CD4-positive, alpha-beta T cell treated with Interleukin-4 for 1 hour (primary cell): ENCODE measurements at regions not wholly inside any gene's neighbourhood (a gene's known extent, or its start where the extent isn't known, plus 50 kb on each side); places are given as distances from the start of the nearest gene placed in this dataset.
A peak's percentile ranks its signal among the peaks of the same experiment; 100 is the strongest.
"Not testable (repeated sequence)": the region's sequence is repeated elsewhere in the genome, so short reads cannot be mapped to it uniquely, and the experiment has no call there.

Experiments
- DNase-seq, 2 donors: peaks; one replicate each; pipeline ENCODE4 v3.0.0-alpha.2; 2020 to 2022

- no peak for DNase-seq
These were observed 627.6 kb upstream of the PHF14 start for GRCh38 chr7:10346032-10346431.

DNA sequence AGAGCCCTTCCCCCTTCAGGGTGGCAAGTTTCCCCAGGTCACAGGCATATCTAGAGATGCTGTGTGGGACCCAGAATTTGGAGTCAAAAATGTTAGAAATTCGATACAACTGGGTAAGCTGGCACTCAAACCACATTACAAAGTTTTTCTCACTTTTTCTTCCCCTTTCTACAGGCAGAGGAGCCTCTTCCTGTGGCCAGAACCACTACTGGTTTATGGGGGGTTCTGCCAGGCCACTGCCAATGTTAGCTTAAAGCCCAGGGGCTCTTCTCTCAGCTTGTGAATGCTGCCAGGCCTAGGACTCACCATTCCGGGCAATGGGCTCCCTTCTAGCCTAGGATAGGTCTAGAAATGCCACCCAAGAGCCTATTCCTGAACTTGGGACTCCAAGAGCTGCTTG, 617.9 kb upstream of the PHF14 start:
- DNase-seq = no peak

DNA sequence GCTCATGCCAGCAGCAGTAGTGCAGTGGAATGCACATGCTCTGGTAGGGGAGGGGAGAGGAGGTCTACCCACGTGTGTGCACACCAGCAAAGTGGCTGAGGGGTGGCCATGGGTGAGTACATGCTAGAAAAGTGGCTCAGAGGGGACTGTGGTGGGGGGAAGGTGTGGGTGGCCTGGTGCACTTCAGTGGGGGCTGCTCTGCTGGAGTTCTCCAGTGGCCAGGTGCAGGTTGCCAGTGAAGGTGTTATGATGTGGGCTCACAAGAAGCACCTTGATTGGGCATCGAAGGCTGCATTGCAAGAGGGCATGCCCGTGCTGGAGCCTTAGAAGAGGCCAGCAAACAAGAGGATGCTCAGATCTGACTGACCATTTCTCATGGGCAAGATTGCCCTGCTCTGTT, 613.6 kb upstream of the PHF14 start:
- no peak for DNase-seq

DNA sequence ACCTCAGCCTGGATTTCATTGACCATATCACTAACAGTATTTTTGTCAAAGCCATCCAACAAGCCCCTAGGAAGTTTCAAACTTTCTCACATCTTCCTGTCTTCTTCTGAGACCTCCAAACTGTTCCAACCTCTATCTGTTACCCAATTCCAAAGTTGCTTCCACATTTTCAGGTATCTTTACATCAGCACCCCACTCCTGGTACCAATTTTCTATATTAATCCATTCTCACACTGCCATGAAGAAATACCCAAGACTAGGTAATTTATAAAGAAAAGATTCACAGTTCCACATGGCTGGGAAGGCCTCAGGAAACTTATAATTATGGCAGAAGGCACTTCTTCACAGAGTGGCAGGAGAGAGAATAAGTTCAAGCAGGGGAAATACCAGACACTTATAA, 571.9 kb upstream of the PHF14 start:
- no peak for DNase-seq

DNA sequence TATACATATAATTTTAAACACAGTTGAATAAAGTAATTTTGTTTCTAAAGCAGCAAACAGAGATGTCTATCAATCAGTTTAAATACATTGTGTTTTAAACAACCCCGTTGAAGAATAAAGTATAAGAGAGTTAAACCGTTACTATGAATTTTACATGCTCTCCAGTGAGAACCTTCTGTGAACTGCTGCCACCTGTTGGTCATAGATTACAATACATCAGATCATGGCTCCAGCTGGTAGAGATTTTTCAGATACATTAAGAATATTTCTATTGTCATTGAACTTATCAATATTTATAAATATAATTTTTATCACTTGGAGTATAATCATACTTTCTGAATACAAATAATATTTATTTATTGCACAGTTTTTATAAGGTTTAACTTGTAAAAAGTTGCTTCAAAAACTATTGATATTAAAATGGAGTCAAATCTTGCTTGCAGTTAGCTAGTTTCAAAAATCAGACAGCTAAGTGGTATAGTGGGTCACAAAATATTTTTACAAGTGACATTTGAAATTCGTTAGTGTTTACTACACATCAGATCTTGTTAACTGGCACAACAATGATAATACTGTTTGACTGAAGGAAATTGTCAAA, 561.2 kb upstream of the PHF14 start:
- peak in 1 of 2 donors; percentile 25 for DNase-seq

GRCh38 chr7:10418985-10419384, 554.7 kb upstream of the PHF14 start:
- DNase-seq = no peak

DNA sequence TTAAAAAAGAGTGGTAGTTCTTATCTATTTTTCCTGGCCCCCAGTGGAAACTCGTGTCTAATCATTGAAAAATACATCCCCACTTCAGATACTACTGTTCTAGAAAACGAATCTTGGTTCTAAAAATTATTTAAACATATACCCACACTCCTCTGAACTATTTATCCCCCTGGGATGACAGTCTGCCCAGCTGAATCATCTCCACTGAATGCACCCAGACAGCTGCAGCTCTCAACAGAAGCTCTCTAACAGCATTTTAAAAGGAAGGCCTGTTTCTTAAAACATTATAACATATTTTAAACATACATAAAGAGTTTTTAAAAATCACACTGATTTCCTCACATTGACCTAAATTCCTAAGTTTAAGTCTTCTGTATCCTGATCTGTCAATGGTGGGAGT, 544.6 kb upstream of the PHF14 start:
- DNase-seq = no peak

- no peak for DNase-seq
These were observed 544.2 kb upstream of the PHF14 start for GRCh38 chr7:10429511-10429910.

- no peak for DNase-seq
These were observed 537.4 kb upstream of the PHF14 start for GRCh38 chr7:10436302-10436701.

DNA sequence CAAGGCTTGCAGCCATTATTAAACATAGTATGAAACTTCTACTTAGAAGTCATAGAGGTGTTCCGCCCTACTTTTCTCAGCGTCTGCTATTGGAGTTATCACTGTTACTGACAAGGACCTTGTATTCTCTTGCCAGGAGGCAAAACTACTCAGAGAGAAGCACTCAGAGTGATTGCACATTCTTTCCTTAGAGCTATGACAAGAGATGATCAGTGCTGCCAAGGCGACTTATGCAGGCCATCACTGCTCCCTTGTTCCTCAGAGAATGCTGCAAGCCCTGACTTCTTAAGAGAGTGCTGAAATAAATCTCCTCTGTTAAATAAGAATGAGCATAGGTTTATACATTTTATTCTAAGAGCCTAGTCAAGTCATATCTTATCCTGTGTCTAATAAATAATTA, 534.6 kb upstream of the PHF14 start:
- no peak for DNase-seq

DNA sequence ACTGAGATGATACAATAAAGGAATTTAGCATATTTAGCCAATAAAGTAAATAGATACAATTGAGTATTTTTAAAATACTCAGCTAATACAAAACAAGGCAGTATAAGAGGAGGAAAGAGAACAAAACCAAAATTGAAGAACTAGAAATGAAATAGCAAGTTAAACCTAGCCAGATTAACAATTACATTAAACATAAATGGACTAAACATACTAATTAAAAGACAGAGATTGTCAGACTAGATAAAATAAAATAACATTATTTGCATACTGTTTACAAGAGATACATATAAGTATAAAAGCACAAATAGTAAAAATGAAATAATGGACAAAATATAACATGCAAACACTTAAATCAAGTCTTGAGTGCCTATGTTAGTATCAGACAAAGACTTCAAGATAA, 517.7 kb upstream of the PHF14 start:
- DNase-seq = no peak

DNA sequence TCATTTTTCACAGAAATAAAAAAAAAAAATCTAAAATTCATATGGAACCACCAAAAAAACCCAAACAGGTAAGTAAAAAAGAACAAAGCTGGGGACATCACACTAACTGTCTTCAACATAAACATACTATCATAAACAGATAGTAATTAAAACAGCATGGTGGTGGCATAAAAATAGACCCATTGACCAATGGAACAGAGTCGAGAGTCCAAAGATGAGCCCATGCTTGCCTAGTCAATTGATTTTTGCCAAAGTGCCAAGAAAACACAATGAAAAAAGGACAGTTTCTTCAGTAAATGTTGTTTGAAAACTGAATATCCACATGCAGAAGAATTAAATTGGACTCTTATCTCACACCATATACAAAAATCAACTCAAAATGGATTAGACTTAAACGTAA, 513.2 kb upstream of the PHF14 start:
- DNase-seq = no peak

DNA sequence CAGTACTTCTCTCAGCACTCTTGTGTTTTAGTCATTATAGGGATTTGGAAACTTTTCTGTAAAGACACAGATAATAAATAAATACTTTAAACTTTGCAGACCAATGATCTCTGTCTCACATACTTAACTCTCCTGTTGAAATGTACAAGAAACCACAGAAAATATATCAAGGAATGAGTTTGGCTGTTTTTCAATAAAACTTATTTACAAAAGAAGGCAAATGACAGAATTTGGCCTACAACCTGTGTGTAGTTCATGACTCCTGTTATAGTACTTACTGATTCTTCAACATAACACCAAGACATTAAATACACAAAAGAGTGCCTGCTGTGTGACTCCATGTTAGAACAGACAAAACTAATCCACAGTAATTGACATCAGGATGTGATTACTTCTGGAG, 510.0 kb upstream of the PHF14 start:
- no peak for DNase-seq

DNA sequence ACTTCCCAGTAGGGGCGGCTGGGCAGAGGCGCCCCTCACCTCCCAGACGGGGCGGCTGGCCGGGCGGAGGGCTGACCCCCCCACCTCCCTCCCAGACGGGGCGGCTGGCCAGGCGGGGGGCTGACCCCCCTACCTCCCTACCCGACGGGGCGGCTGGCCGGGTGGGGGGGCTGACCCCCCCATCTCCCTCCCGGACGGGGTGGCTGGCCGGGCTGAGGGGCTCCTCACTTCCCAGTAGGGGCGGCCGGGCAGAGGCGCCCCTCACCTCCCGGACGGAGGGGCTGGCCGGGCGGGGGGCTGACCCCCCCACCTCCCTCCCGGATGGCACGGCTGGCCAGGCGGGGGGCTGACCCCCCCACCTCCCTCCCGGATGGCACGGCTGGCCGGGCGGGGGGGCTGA, 508.1 kb upstream of the PHF14 start:
- not testable (repeated sequence) for DNase-seq

- DNase-seq = no peak
These were observed 504.8 kb upstream of the PHF14 start for GRCh38 chr7:10468908-10469307.

- no peak for DNase-seq
These were observed 504.2 kb upstream of the PHF14 start for GRCh38 chr7:10469476-10469875.

DNA sequence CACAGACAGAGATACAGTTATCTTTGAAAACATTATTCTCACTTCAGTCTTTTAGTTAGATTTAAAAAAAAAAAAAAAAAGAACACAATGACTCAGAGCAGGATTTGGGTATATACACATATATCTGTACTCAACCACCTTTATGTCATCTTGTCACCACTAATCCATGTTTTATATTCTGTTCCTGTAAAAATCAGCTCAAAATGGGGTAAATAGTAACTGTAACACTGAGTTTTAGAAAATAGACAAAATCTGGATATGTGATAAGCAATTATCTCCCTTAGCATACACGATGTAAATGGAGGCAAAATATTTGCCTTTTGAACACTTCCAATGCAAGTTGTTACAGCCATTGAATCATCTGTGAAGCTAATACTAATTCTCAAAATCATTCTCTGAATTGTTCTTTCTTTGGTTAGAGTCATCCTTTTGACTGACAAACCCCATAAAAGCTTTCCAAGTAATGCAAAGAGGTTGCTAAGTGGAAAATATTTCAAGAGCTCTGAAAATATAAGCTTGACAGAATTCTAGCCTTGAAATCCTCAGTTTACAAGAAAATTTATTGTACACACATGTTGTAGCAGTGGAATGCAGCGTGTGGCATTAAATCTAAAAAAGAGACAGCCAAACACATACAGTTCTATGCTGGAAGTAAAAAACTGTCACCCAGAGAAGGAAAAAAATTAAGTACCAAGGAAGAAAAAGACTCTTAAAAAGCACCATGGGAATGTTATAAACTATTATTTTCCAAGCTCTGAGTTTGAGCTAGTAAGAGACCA, 502.2 kb upstream of the PHF14 start:
- no peak for DNase-seq

GRCh38 chr7:10472115-10472514, 501.6 kb upstream of the PHF14 start:
- no peak for DNase-seq

GRCh38 chr7:10473569-10473968, 500.1 kb upstream of the PHF14 start:
- no peak for DNase-seq

DNA sequence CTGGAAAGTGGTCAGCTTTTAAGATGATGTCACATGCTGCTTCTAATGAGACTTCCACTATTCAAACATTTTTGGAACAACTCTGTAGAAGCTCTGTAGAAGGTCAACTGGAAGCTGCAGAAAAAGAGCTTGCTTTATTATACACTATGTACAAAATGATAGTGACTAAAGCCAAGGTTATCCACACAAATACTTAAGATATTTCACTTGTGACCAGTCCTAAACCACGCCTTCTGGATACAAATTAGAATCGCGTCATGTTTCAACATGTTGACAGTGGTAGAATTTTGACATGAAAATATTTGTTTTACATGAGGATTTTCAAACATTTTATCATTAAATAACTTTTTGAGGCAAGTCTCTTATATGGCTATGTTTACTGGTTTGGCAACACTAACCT, 499.6 kb upstream of the PHF14 start:
- no peak for DNase-seq

DNA sequence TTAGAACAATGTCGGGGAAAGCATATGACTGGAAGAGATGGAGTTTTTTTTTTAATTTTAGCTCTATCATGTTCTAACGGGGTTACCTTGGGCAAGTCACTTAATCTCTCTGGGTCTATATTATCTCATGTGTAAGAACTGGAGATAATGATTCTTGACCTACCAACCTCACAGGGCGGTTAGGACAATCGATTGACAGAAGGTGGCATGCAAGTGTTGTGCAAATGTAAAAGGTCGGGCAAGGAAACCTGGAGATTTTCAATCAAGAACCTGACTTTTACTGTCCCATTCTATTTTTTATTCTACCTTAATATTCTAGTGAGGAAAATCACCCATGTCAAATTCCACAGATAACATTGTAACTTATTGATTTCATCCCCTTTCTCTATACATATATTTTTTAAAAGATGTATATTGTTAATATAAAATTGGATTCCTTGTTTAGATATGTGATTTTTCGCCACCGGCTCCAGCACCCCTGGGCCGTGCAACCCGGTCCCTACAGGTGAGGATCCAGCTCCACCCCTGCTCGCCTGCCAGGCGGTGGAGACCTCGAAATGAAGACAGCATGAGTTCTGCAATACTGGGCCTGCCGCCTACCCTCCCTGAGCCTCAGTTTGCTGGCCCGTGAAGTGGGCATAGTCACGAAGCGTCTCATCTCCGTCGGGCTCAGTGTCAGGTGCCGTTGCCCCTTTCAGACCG, 497.6 kb upstream of the PHF14 start:
- no peak for DNase-seq

DNA sequence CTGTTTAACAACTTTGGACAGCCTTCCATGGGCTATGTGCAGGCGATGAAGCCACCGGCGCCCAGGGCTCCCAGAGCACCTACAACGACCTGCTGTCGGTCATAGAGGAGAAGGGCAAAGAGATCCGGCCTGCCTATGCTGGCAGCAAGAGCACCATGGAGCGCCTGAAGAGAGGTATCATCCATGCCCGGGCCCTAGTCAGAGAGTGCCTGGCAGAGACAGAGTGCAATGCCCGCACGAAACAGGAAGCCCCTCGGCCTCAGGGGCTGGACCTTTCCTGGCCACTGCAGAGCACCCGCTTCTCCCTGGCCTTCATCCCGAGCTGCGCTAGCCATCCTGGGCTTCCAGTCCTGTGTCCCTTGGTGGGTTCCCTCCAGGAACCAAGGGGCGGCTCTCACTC, 497.0 kb upstream of the PHF14 start:
- no peak for DNase-seq

GRCh38 chr7:10483671-10484070, 490.0 kb upstream of the PHF14 start:
- no peak for DNase-seq

GRCh38 chr7:10484767-10485166, 488.9 kb upstream of the PHF14 start:
- DNase-seq = no peak
